Endothelial cell (in vitro differentiated cells): ENCODE measurements at regions not wholly inside any gene's neighbourhood (a gene's known extent, or its start where the extent isn't known, plus 50 kb on each side); places are given as distances from the start of the nearest gene placed in this dataset.
A peak's percentile ranks its signal among the peaks of the same experiment; 100 is the strongest.
"Not testable (repeated sequence)": the region's sequence is repeated elsewhere in the genome, so short reads cannot be mapped to it uniquely, and the experiment has no call there.

Experiments
- DNase-seq: peaks from one replicate; pipeline ENCODE4 v3.0.0; 2021; ENCODE audit warnings: low spot score
- H3K27ac Mint-ChIP-seq: one replicate; pipeline ENCODE4 v1.8.0; 2021; ENCODE audit warnings: mixed read lengths, inconsistent platforms; ENCODE audit not compliant: unreplicated experiment
- H3K27me3 Mint-ChIP-seq: one replicate; pipeline ENCODE4 v1.8.0; 2021; ENCODE audit warnings: mild to moderate bottlenecking, moderate library complexity, mixed read lengths, inconsistent platforms; ENCODE audit not compliant: unreplicated experiment
- H3K36me3 Mint-ChIP-seq: one replicate; pipeline ENCODE4 v1.8.0; 2021; ENCODE audit warnings: mild to moderate bottlenecking, low read depth, mixed read lengths, inconsistent platforms; ENCODE audit not compliant: unreplicated experiment
- H3K4me1 Mint-ChIP-seq: one replicate; pipeline ENCODE4 v1.8.0; 2021; ENCODE audit warnings: mild to moderate bottlenecking, mixed read lengths, inconsistent platforms; ENCODE audit not compliant: unreplicated experiment
- H3K4me3 Mint-ChIP-seq: one replicate; pipeline ENCODE4 v1.8.0; 2021; ENCODE audit warnings: mild to moderate bottlenecking, mixed read lengths, inconsistent platforms; ENCODE audit not compliant: unreplicated experiment
- H3K9me3 Mint-ChIP-seq: one replicate; pipeline ENCODE4 v1.8.0; 2021; ENCODE audit warnings: mixed read lengths, inconsistent platforms; ENCODE audit not compliant: unreplicated experiment
- TF ChIP-seq, protein P1 (sequence below): fragments of 200-600 bp; sonication (generic); IDR thresholded peaks from one replicate; pipeline ENCODE4 v1.5.0; 2021; ENCODE audit warnings: antibody characterized with exemption; ENCODE audit not compliant: unreplicated experiment

DNA sequence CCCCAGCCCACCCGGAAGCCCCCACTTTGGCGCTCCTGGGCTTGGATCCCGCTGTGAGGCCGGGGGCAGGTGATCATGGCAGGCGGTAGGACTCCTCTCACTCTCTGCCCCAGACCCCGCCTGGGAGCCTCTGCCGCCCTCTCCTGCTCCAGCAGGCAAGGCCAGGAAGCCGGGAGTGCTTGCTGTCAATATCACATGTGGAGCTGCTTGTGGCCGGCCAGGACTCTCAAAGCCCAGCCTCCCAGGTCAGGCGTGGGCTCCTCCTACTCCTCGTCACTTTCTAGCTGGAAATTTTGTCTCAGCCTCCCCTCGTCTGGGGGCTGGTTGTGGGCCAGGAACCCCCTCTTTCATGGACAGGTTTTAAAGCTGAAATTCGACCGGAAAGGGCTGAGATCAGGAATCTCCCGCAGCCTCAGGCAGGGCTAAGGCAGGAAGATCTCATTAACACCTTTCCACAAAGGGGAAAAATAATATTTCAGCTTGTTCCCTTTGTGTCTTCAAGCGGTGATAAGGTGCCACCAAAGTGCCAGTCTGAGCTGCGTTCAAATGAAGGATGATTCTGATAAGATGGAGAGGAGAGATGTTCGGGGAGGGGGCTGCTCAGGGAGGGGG is 273.6 kb upstream of the PODXL start:
- Mint-ChIP-seq H3K4me1 (peaks cover 18% of the 10 kb centered on the region), H3K4me3 (no peak overlapping the region), H3K9me3 (no peaks in the 10 kb centered on the region), H3K27me3 (peaks cover 4% of the 10 kb centered on the region), H3K27ac (peak overlapping the region; percentile 34), H3K36me3 (no peaks in the 10 kb centered on the region)
- TF ChIP-seq, protein P1, sequence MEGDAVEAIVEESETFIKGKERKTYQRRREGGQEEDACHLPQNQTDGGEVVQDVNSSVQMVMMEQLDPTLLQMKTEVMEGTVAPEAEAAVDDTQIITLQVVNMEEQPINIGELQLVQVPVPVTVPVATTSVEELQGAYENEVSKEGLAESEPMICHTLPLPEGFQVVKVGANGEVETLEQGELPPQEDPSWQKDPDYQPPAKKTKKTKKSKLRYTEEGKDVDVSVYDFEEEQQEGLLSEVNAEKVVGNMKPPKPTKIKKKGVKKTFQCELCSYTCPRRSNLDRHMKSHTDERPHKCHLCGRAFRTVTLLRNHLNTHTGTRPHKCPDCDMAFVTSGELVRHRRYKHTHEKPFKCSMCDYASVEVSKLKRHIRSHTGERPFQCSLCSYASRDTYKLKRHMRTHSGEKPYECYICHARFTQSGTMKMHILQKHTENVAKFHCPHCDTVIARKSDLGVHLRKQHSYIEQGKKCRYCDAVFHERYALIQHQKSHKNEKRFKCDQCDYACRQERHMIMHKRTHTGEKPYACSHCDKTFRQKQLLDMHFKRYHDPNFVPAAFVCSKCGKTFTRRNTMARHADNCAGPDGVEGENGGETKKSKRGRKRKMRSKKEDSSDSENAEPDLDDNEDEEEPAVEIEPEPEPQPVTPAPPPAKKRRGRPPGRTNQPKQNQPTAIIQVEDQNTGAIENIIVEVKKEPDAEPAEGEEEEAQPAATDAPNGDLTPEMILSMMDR, result no peak
- DNase-seq, result peak; percentile 69

DNA sequence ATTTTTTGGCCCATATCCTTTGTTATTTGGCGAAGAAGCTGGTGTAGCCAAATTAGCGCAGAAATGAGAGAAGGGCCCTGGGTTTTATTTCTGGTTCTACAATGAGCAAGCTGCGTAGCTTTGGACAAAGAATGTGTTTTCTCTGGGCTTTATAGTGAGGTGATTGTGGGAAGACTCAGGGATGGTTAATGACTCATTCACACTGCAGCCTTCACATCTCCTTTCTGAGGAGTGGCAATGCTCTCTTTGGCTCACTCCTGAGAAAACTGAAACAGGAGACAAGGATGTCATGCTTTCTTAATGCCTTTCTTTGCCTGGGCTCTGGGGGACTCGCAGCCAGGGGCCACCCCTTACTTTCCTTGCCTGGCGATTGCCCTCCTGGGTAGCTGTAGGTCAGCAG is 271.0 kb upstream of the PODXL start:
- Mint-ChIP-seq H3K27ac (no peak overlapping the region), H3K4me3 (no peak overlapping the region), H3K4me1 (peaks cover 18% of the 10 kb centered on the region), H3K9me3 (no peaks in the 10 kb centered on the region), H3K36me3 (no peaks in the 10 kb centered on the region), H3K27me3 (peaks cover 2% of the 10 kb centered on the region)
- TF ChIP-seq, protein P1, result no peak
- DNase-seq, result no peak

DNA sequence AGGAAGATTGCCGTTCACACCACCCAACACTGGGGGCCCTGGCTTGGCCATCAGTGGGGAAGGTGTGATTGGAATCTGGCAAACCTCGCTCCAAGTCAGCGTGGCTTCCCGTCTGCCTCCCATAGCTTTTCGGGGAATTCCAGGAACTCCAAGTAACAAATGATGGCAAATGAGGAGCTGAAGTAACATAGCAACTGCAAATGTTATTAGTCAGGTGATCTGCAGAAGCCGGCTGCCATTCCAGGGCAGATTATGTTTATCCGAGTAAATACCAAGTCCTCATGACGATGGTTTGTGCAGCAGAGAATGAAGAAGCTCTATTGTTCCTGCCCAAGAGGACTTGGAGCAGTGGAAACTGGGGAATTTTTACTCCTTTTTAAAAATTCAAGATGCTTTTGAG is 270.5 kb upstream of the PODXL start:
- no peak for DNase-seq
- H3K36me3 Mint-ChIP-seq, result no peaks in the 10 kb centered on the region
- H3K4me3 Mint-ChIP-seq, result no peak overlapping the region
- TF ChIP-seq, protein P1, result no peak
- H3K9me3 Mint-ChIP-seq, result no peaks in the 10 kb centered on the region
- H3K27ac Mint-ChIP-seq, result no peak overlapping the region
- H3K27me3 Mint-ChIP-seq, result peaks cover 2% of the 10 kb centered on the region
- peaks cover 18% of the 10 kb centered on the region for H3K4me1 Mint-ChIP-seq

DNA sequence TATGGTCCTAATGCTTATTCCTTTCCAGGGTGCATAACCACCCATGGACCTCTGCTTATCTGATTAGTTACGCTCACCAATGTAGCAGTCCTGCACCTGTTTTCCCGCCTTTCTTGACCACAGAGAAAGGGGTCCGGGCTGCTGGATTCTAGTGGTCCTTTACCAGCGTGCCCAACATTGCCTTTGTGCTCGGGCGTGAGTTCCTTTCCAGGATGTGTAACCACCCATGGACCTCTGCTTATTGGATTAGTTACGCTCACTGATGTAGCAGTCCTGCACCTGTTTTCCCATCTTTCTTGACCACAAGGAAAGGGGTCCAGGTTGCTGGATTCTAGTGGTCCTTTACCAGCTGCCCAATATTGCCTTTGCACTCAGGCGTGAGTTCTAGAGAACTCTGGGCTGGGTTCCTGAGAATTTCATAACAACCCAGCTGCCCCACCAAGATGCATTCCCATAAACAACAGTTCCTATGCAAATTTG is 267.6 kb upstream of the PODXL start:
- H3K9me3 Mint-ChIP-seq, H3K27me3 Mint-ChIP-seq, H3K4me1 Mint-ChIP-seq, DNase-seq, H3K36me3 Mint-ChIP-seq, H3K4me3 Mint-ChIP-seq, H3K27ac Mint-ChIP-seq: not testable (repeated sequence)

DNA sequence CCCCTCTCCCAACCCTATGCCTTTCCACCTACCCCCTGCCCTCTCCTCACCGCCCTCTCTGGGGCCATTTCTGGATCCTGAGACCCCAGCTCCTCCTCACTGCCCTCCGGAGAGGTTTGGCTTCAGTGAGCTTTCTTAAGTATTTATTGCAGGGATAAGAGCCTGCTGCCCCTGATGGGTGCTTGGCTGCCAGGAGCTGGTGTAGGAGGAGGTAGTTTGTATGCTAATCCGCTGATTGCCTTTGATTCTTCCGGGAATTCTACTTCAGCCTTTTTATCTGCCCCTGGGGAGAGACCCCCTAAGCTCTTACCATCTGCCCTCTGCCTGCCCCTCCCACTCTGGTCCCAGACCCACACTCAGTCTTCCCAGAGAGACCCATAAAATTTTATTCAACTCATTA is 263.5 kb upstream of the PODXL start:
- Mint-ChIP-seq H3K27ac (no peak overlapping the region), H3K27me3 (peaks cover 3% of the 10 kb centered on the region), H3K4me3 (no peak overlapping the region), H3K9me3 (no peaks in the 10 kb centered on the region), H3K4me1 (no peaks in the 10 kb centered on the region), H3K36me3 (no peaks in the 10 kb centered on the region)
- TF ChIP-seq, protein P1, result no peak
- DNase-seq, result no peak
